OCI-LY1 (cell line): ENCODE measurements at regions not wholly inside any gene's neighbourhood (a gene's known extent, or its start where the extent isn't known, plus 50 kb on each side); places are given as distances from the start of the nearest gene placed in this dataset.

ENCODE experiments used
- EZH2 ChIP-seq: fragments of 200-600 bp; sonication (generic), shearing (Covaris generic); IDR thresholded peaks from 2 replicates; pipeline ENCODE4 v1.8.0; 2017; ENCODE audit warnings: borderline replicate concordance, mixed run types, mild to moderate bottlenecking, antibody characterized with exemption, low read length, moderate library complexity, mixed read lengths
- TF ChIP-seq, protein P1 (sequence below): fragments of 200-600 bp; sonication (generic), shearing (Covaris generic); IDR thresholded peaks from 2 replicates; pipeline ENCODE4 v1.5.1; 2017; ENCODE audit warnings: mild to moderate bottlenecking, antibody characterized with exemption, low read length, moderate library complexity, mixed read lengths

DNA sequence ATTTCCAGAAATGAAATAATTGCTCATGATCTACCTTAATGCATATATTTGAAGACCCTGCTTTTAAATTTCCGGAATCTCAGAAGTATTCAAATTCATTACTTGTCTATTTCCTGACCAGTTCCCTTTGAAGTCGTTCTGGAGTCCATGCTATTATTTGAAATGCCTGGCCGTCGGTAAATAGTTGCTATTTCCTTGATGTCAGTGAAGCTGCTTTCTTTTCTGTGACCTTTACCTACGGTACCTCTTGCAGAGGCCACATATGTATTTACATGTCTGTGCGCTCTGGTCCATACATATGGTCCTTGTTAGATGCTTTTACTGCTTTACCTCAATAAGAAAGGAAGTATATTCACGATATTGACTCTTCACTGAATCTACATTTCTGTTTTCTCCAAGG lies 199.7 kb downstream of the PAPSS1 start:
- TF ChIP-seq, protein P1, sequence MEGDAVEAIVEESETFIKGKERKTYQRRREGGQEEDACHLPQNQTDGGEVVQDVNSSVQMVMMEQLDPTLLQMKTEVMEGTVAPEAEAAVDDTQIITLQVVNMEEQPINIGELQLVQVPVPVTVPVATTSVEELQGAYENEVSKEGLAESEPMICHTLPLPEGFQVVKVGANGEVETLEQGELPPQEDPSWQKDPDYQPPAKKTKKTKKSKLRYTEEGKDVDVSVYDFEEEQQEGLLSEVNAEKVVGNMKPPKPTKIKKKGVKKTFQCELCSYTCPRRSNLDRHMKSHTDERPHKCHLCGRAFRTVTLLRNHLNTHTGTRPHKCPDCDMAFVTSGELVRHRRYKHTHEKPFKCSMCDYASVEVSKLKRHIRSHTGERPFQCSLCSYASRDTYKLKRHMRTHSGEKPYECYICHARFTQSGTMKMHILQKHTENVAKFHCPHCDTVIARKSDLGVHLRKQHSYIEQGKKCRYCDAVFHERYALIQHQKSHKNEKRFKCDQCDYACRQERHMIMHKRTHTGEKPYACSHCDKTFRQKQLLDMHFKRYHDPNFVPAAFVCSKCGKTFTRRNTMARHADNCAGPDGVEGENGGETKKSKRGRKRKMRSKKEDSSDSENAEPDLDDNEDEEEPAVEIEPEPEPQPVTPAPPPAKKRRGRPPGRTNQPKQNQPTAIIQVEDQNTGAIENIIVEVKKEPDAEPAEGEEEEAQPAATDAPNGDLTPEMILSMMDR: no peak
- TF ChIP-seq EZH2: no peak
